Gastroesophageal sphincter (tissue), 3 donors: ENCODE measurements at regions not wholly inside any gene's neighbourhood (a gene's known extent, or its start where the extent isn't known, plus 50 kb on each side); places are given as distances from the start of the nearest gene placed in this dataset.

Experiments
- EP300 ChIP-seq: sonication (generic); formaldehyde crosslinking; IDR thresholded peaks from one replicate; pipeline ENCODE4 v1.6.1; 2017; ENCODE audit warnings: antibody characterized with exemption, mild to moderate bottlenecking
- POLR2A ChIP-seq, 2 donors: fragments of 450-650 bp; IDR thresholded peaks; one replicate each; pipeline ENCODE4 v1.6.1; 2017; ENCODE audit warnings: antibody characterized with exemption in 2 of 2, mild to moderate bottlenecking in 2 of 2, moderate library complexity in 1 of 2
- POLR2AphosphoS5 ChIP-seq: sonication (generic); formaldehyde crosslinking; IDR thresholded peaks from one replicate; pipeline ENCODE4 v1.6.1; 2017; ENCODE audit warnings: antibody characterized with exemption
- TF ChIP-seq, protein P1 (sequence below), 4 experiments: fragments of 200-600 bp in 2 of 4; fragments of 450-650 bp in 2 of 4; sonication (generic) in 1 of 4; IDR thresholded peaks; one replicate each; pipeline ENCODE4 v1.5.1; 2017 to 2019; ENCODE audit warnings: antibody characterized with exemption in 4 of 4, mild to moderate bottlenecking in 2 of 4, moderate library complexity in 2 of 4

DNA sequence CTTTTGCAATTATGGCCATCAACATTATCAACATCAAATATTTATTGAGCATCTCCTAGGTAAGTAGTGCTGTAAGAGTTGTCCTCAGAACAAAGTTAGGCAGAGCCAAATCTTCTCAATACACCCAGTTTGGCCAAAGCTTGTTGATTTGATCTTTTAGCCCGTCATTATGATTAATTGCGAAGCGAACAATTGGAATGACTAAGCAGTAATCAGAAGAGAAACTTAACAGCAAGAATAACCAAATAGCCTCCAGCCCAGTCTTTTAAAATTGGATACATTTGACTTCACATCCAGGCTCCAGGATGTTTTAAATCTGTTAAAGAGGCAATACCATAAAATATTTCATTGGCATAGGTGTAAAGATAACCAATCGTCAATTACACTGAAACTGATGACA, 1156.0 kb downstream of the OLFM4 start:
- no peak for TF ChIP-seq POLR2AphosphoS5
- no peak for TF ChIP-seq EP300
- TF ChIP-seq, protein P1, sequence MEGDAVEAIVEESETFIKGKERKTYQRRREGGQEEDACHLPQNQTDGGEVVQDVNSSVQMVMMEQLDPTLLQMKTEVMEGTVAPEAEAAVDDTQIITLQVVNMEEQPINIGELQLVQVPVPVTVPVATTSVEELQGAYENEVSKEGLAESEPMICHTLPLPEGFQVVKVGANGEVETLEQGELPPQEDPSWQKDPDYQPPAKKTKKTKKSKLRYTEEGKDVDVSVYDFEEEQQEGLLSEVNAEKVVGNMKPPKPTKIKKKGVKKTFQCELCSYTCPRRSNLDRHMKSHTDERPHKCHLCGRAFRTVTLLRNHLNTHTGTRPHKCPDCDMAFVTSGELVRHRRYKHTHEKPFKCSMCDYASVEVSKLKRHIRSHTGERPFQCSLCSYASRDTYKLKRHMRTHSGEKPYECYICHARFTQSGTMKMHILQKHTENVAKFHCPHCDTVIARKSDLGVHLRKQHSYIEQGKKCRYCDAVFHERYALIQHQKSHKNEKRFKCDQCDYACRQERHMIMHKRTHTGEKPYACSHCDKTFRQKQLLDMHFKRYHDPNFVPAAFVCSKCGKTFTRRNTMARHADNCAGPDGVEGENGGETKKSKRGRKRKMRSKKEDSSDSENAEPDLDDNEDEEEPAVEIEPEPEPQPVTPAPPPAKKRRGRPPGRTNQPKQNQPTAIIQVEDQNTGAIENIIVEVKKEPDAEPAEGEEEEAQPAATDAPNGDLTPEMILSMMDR (IDR thresholded peaks at IDR 0.05), result no peak
- no peak for TF ChIP-seq POLR2A (IDR thresholded peaks at IDR 0.05)
